ENCODE measurements at regions not wholly inside any gene's neighbourhood (a gene's known extent, or its start where the extent isn't known, plus 50 kb on each side); places are given as distances from the start of the nearest gene placed in this dataset.

DNA sequence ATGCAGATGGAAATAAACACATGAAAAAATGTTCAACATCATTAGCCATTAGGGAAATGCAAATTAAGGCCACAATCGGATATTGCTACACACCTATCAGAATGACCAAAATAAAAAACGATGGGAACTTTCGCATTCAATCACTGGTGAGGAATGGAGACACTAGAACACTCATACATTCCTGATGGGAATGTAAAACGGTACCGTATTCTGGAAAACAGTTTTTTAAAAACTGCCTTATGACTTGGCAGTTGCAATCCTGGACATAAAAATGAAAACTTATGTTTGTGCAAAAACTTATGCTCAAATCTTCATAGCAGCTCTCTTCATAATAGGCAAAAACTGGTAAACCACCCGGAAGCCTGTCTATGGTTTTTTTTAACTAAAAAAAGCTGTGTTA, 146.0 kb downstream of the CEBPB start:
- no peak overlapping the region for H2AFZ ChIP-seq (ENCODE audit: control insufficient read depth, low read length)
- H3K27me3 ChIP-seq (ENCODE audit: control insufficient read depth, extremely low read depth, insufficient read depth, low read length): no peaks in the 10 kb centered on the region
- no peak overlapping the region for H3K27ac ChIP-seq (ENCODE audit: control insufficient read depth, insufficient read depth, low read length)
- no peaks in the 10 kb centered on the region for H4K20me1 ChIP-seq (ENCODE audit: control insufficient read depth, extremely low read depth, insufficient read depth, low read length)
- TF ChIP-seq EZH2 (IDR thresholded peaks at IDR 0.05; ENCODE audit: low read length): no peak
- TF ChIP-seq, protein P1, sequence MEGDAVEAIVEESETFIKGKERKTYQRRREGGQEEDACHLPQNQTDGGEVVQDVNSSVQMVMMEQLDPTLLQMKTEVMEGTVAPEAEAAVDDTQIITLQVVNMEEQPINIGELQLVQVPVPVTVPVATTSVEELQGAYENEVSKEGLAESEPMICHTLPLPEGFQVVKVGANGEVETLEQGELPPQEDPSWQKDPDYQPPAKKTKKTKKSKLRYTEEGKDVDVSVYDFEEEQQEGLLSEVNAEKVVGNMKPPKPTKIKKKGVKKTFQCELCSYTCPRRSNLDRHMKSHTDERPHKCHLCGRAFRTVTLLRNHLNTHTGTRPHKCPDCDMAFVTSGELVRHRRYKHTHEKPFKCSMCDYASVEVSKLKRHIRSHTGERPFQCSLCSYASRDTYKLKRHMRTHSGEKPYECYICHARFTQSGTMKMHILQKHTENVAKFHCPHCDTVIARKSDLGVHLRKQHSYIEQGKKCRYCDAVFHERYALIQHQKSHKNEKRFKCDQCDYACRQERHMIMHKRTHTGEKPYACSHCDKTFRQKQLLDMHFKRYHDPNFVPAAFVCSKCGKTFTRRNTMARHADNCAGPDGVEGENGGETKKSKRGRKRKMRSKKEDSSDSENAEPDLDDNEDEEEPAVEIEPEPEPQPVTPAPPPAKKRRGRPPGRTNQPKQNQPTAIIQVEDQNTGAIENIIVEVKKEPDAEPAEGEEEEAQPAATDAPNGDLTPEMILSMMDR (optimal IDR thresholded peaks at IDR 0.05 in 1 of 3, IDR thresholded peaks at IDR 0.05 in 1 of 3, conservative IDR thresholded peaks at IDR 0.05 in 1 of 3; ENCODE audit: extremely low read depth in 1 of 3, insufficient read depth in 2 of 3, low read length in 3 of 3): no peak
- FAIRE-seq: no peak
- H3K4me1 ChIP-seq (ENCODE audit: control insufficient read depth, extremely low read depth, insufficient read depth, low read length): peaks cover 24% of the 10 kb centered on the region
- no peaks in the 10 kb centered on the region for H3K9me1 ChIP-seq (ENCODE audit: control insufficient read depth, extremely low read depth, insufficient read depth, low read length)
- no peak overlapping the region for H3K4me2 ChIP-seq (ENCODE audit: control insufficient read depth, extremely low read depth, insufficient read depth, low read depth, low read length)
- H3K9me3 ChIP-seq (ENCODE audit: control insufficient read depth, low read depth, low read length): no peaks in the 10 kb centered on the region
- DNase-seq (ENCODE audit: low read depth, low spot score): no peak
- no peak overlapping the region for H3K9ac ChIP-seq (ENCODE audit: control insufficient read depth, extremely low read depth, insufficient read depth, low read length)
- no peaks in the 10 kb centered on the region for H3K36me3 ChIP-seq (ENCODE audit: control insufficient read depth in 2 of 2, extremely low read depth in 1 of 2, insufficient read depth in 2 of 2, low read length in 2 of 2)
- dilution Hi-C loops (cut with MboI; ENCODE audit: extremely low pct_ligation_motif_present, low sequenced_read_pairs): no loop called here
- H3K4me3 ChIP-seq (ENCODE audit: control insufficient read depth in 2 of 3, extremely low read depth in 1 of 3, insufficient read depth in 2 of 3, low read depth in 1 of 3, low read length in 3 of 3): no peak overlapping the region
- H3K79me2 ChIP-seq (ENCODE audit: control insufficient read depth, insufficient read depth, low read length): no peaks in the 10 kb centered on the region

DNA sequence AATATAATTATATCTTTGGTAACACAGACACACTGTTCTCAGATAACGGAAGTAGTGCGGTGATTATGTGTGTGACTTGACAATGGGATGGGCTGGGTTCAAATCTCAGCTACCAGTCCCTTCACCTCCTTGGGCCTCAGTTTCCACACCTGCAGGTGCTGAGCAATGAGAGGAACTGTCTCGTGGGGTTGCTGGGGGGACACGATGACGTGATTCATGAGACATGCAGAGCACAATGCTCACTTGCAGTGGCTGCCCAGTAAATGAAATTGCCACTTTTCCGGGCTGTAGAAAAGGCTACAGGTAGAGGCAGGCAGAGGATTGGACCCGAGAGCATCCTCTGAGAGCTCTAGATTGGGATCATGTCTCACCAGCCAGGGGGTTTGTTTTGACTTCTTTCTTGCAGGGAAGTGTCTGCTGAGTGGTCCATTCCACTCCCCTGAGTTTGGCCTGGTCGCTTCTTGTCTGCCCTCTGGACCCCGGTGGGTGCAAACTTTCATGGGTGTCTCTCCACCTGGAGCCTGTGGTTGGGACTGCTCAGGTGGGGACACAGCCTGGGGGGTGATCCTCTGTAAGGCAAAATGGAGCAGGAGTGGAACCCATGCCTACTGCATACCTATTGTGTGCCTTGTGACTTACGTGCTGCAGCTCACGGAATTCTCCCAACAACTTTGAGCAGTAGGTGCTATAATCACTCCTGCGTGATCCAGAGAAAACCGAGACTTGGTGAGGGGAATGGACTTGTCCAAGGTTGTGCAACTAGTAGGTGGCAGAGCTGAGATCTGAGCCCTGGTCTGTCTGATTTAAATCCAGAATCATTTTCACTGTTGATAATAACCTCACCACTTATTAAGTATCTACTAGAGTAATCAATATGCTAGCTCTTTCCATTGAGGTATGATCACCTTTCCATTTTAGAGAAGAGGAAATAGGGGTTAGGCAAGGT, 147.2 kb downstream of the CEBPB start:
- dilution Hi-C loops (cut with MboI; ENCODE audit: extremely low pct_ligation_motif_present, low sequenced_read_pairs): no loop called here
- no peak for FAIRE-seq

More for the DNA sequence above, 147.2 kb downstream of the CEBPB start:
- Histone ChIP-seq H4K20me1 (ENCODE audit: control insufficient read depth, extremely low read depth, insufficient read depth, low read length) (no peaks in the 10 kb centered on the region), H3K79me2 (ENCODE audit: control insufficient read depth, insufficient read depth, low read length) (no peaks in the 10 kb centered on the region), H3K4me1 (ENCODE audit: control insufficient read depth, extremely low read depth, insufficient read depth, low read length) (peaks cover 20% of the 10 kb centered on the region), H3K4me3 (ENCODE audit: control insufficient read depth in 2 of 3, extremely low read depth in 1 of 3, insufficient read depth in 2 of 3, low read depth in 1 of 3, low read length in 3 of 3) (no peak overlapping the region), H3K9me1 (ENCODE audit: control insufficient read depth, extremely low read depth, insufficient read depth, low read length) (no peaks in the 10 kb centered on the region), H3K4me2 (ENCODE audit: control insufficient read depth, extremely low read depth, insufficient read depth, low read depth, low read length) (no peak overlapping the region), H3K27ac (ENCODE audit: control insufficient read depth, insufficient read depth, low read length) (no peak overlapping the region), H3K9ac (ENCODE audit: control insufficient read depth, extremely low read depth, insufficient read depth, low read length) (no peak overlapping the region), H3K27me3 (ENCODE audit: control insufficient read depth, extremely low read depth, insufficient read depth, low read length) (no peaks in the 10 kb centered on the region), H2AFZ (ENCODE audit: control insufficient read depth, low read length) (no peak overlapping the region), H3K36me3 (ENCODE audit: control insufficient read depth in 2 of 2, extremely low read depth in 1 of 2, insufficient read depth in 2 of 2, low read length in 2 of 2) (no peaks in the 10 kb centered on the region), H3K9me3 (ENCODE audit: control insufficient read depth, low read depth, low read length) (no peaks in the 10 kb centered on the region)
- DNase-seq (ENCODE audit: low read depth, low spot score): no peak
- TF ChIP-seq EZH2 (IDR thresholded peaks at IDR 0.05; ENCODE audit: low read length): no peak
- TF ChIP-seq, protein P1 (optimal IDR thresholded peaks at IDR 0.05 in 1 of 3, IDR thresholded peaks at IDR 0.05 in 1 of 3, conservative IDR thresholded peaks at IDR 0.05 in 1 of 3; ENCODE audit: extremely low read depth in 1 of 3, insufficient read depth in 2 of 3, low read length in 3 of 3): no peak

Measured in keratinocyte (primary cell).